DOHH2 (cell line): ENCODE measurements at regions not wholly inside any gene's neighbourhood (a gene's known extent, or its start where the extent isn't known, plus 50 kb on each side); places are given as distances from the start of the nearest gene placed in this dataset.
"Not testable (repeated sequence)": the region's sequence is repeated elsewhere in the genome, so short reads cannot be mapped to it uniquely, and the experiment has no call there.

Experiments used
- H3F3A ChIP-seq: fragments of 200-600 bp; sonication (generic), shearing (Covaris generic); 2 replicates; pipeline ENCODE4 v1.6.0; 2016; ENCODE audit warnings: antibody characterized with exemption, mild to moderate bottlenecking; ENCODE audit not compliant: control insufficient read depth, insufficient read depth
- H3K27ac ChIP-seq: fragments of 200-600 bp; sonication (generic); 2 replicates; pipeline ENCODE4 v1.5.1; 2014; ENCODE audit warnings: low read depth, mild to moderate bottlenecking, low read length, moderate library complexity
- H3K27me3 ChIP-seq: fragments of 200-600 bp; sonication (generic); 2 replicates; pipeline ENCODE4 v1.6.1; 2014; ENCODE audit warnings: mild to moderate bottlenecking, low read length, mixed read lengths; ENCODE audit not compliant: control insufficient read depth
- H3K36me3 ChIP-seq: fragments of 200-600 bp; sonication (generic); 2 replicates; pipeline ENCODE4 v1.6.1; 2014; ENCODE audit warnings: mild to moderate bottlenecking, low read length, moderate library complexity, mixed read lengths; ENCODE audit not compliant: control insufficient read depth
- H3K4me1 ChIP-seq: fragments of 200-600 bp; sonication (generic); 2 replicates; pipeline ENCODE4 v1.6.1; 2014; ENCODE audit warnings: mild to moderate bottlenecking, low read length, mixed read lengths; ENCODE audit not compliant: control insufficient read depth
- H3K4me2 ChIP-seq: fragments of 200-600 bp; sonication (generic); 2 replicates; pipeline ENCODE4 v1.6.0; 2014; ENCODE audit warnings: mild to moderate bottlenecking, low read length, moderate library complexity
- H3K4me3 ChIP-seq: fragments of 200-600 bp; sonication (generic); 2 replicates; pipeline ENCODE4 v1.5.1; 2014; ENCODE audit warnings: mild to moderate bottlenecking, low read length, mixed read lengths
- H3K79me2 ChIP-seq: fragments of 200-600 bp; sonication (generic); 2 replicates; pipeline ENCODE4 v1.6.1; 2014; ENCODE audit warnings: mild to moderate bottlenecking, low read length, mixed read lengths; ENCODE audit not compliant: control insufficient read depth
- H3K9me2 ChIP-seq: fragments of 200-600 bp; sonication (generic); replicated peaks from 2 replicates; pipeline ENCODE4 v1.6.1; 2014; ENCODE audit warnings: mild to moderate bottlenecking, low read length, mixed read lengths; ENCODE audit not compliant: control insufficient read depth
- H3K9me3 ChIP-seq: fragments of 200-600 bp; sonication (generic); 2 replicates; pipeline ENCODE4 v1.6.1; 2014; ENCODE audit warnings: antibody characterized with exemption, low read length, mixed read lengths; ENCODE audit not compliant: control insufficient read depth, insufficient read depth
- H4K20me1 ChIP-seq: fragments of 200-600 bp; sonication (generic); 2 replicates; pipeline ENCODE4 v1.6.0; 2014; ENCODE audit warnings: low read depth, mild to moderate bottlenecking, antibody characterized with exemption, low read length, moderate library complexity; ENCODE audit not compliant: control insufficient read depth, insufficient read depth
- EZH2phosphoT487 ChIP-seq: fragments of 200-600 bp; sonication (generic); IDR thresholded peaks from 2 replicates; pipeline ENCODE4 v1.6.1; 2017; ENCODE audit warnings: borderline replicate concordance, mild to moderate bottlenecking, antibody characterized with exemption, low read length, moderate library complexity, mixed read lengths
- TF ChIP-seq, protein P1 (sequence below): fragments of 200-600 bp; sonication (generic); IDR thresholded peaks from one replicate; pipeline ENCODE4 v1.5.1; 2014; ENCODE audit warnings: antibody characterized with exemption, mild to moderate bottlenecking, low read depth, low read length; ENCODE audit not compliant: poor library complexity, severe bottlenecking

DNA sequence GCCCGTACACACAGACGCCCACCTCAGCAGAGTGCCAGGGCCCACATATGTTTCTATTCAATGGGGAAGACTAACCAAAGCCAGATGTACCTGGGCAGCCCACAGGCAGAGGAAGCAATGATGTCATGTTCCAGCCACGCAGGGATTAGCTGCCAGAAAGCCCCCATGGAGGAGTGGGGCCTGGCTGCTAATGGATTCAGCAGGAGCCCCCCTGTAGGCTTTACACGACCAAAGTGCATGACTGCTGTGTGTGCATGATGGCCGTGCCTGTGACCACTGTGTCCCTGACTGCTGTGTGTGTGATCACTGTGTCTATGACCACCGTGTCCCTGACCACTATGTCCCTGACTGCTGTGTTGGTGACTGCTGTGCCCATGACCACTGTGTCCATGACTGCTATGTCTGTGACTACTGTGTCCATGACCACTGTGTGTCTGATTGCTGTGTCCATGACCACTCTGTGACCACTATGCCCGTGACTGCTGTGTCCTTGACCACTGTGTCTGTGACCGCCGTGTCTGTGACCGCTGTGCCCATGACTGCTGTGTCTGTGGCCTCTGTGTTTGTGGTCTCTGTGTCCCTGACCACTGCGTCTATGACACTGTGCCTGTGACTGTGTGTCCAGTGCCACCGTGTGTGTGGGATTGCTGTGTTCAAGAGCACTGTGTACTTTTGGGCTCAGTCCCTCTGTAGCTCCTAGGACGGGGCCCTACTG is 409.3 kb downstream of the RPS24 start:
- Histone ChIP-seq H3K27me3 (peaks cover 4% of the 10 kb centered on the region; the same call in 1 of the 2 replicates), H3F3A (no peaks in the 10 kb centered on the region), H3K9me2 (no peaks in the 10 kb centered on the region), H4K20me1 (no peaks in the 10 kb centered on the region), H3K4me2 (no peak overlapping the region), H3K27ac (no peak overlapping the region), H3K9me3 (no peaks in the 10 kb centered on the region), H3K36me3 (no peaks in the 10 kb centered on the region), H3K4me1 (no peaks in the 10 kb centered on the region), H3K4me3 (no peak overlapping the region), H3K79me2 (no peaks in the 10 kb centered on the region)
- TF ChIP-seq EZH2phosphoT487: no peak
- TF ChIP-seq, protein P1, sequence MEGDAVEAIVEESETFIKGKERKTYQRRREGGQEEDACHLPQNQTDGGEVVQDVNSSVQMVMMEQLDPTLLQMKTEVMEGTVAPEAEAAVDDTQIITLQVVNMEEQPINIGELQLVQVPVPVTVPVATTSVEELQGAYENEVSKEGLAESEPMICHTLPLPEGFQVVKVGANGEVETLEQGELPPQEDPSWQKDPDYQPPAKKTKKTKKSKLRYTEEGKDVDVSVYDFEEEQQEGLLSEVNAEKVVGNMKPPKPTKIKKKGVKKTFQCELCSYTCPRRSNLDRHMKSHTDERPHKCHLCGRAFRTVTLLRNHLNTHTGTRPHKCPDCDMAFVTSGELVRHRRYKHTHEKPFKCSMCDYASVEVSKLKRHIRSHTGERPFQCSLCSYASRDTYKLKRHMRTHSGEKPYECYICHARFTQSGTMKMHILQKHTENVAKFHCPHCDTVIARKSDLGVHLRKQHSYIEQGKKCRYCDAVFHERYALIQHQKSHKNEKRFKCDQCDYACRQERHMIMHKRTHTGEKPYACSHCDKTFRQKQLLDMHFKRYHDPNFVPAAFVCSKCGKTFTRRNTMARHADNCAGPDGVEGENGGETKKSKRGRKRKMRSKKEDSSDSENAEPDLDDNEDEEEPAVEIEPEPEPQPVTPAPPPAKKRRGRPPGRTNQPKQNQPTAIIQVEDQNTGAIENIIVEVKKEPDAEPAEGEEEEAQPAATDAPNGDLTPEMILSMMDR: no peak

DNA sequence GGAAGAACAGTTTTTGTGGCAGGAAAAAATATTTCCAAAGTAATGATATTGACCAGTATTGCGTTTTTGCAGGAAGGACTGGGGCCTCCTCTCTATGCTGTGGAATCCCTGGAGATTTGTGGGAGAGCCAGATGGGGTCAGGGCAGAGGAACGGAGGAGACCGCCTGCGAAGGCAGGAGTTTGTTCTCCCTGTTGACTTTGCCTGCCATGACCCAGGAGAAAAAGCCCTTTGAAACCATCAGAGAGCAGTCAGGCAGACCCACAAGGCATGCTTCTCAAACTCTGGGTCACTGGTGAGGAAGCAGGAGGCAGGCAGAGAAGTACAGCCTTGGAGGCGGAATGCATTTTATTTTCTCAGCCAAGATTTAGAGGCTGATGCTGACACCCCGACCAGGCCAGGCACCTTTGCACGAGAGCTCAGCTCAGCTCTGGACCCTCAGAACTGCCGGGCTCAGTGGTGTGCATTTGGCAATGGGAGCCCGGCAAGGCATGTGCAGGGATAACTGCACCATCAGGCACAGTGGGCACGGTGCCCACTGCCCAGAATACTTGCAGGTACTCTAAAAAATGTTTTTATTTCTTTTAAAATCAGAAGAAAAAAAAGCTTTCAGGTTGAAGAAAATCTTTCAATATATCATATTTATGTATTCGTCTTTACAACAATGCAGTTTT is 410.4 kb downstream of the RPS24 start:
- Histone ChIP-seq H4K20me1 (no peaks in the 10 kb centered on the region), H3F3A (no peaks in the 10 kb centered on the region), H3K27me3 (peaks cover 5% of the 10 kb centered on the region; the same call in 1 of the 2 replicates), H3K4me3 (no peak overlapping the region), H3K9me3 (peaks cover 2% of the 10 kb centered on the region; the same call in 1 of the 2 replicates), H3K4me2 (no peak overlapping the region), H3K79me2 (no peaks in the 10 kb centered on the region), H3K36me3 (no peaks in the 10 kb centered on the region), H3K4me1 (no peaks in the 10 kb centered on the region), H3K27ac (no peak overlapping the region), H3K9me2 (no peaks in the 10 kb centered on the region)
- TF ChIP-seq EZH2phosphoT487: no peak
- TF ChIP-seq, protein P1: no peak

DNA sequence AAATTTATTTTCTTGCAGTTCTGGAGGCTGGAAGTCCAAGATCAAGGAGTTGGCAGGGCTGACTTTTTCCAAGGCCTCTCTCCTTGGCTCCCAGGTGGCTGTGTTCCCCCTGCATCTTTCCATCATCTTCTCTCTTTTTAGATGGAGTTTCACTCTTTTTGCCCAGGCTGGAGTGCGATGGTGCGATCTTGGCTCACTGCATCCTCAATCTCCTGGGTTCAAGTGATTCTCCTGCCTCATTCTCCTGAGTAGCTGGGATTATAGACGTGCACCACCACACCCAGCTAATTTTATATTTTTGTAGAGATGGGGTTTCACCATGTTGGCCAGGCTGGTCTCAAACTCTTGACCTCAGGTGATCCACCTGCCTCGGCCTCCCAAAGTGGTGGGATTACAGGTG is 411.1 kb downstream of the RPS24 start:
- not testable (repeated sequence) for H3F3A ChIP-seq, H4K20me1 ChIP-seq, H3K79me2 ChIP-seq, H3K36me3 ChIP-seq, H3K4me1 ChIP-seq, H3K9me2 ChIP-seq, H3K27me3 ChIP-seq, H3K9me3 ChIP-seq, H3K27ac ChIP-seq, H3K4me2 ChIP-seq, H3K4me3 ChIP-seq

DNA sequence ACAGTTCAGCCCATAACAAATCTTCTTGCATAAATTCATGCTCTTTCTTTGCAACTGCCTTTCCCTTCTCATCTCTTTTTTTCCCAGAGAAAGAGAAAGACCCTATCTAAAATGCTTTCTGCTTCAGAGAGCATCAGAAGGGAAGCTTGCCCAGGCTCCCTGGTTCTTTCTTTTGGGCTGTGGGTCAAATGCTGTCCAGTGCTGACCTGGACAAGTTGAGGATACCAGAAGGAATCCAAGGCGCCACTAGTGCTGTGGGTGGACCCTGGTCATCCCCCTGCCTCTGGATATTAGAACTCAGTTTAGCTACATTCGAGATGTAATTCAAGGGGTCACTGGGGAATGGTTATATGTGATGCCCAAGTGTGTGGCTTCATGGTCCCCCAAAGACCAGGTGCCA is 411.6 kb downstream of the RPS24 start:
- H4K20me1 ChIP-seq: no peaks in the 10 kb centered on the region
- H3K27ac ChIP-seq: no peak overlapping the region
- peaks cover 3% of the 10 kb centered on the region; the same call in 1 of the 2 replicates for H3K9me3 ChIP-seq
- H3K9me2 ChIP-seq: no peaks in the 10 kb centered on the region
- TF ChIP-seq EZH2phosphoT487: no peak
- TF ChIP-seq, protein P1: no peak
- no peak overlapping the region for H3K4me2 ChIP-seq
- no peaks in the 10 kb centered on the region for H3F3A ChIP-seq
- H3K79me2 ChIP-seq: no peaks in the 10 kb centered on the region
- H3K36me3 ChIP-seq: no peaks in the 10 kb centered on the region
- no peak overlapping the region for H3K4me3 ChIP-seq
- H3K4me1 ChIP-seq: no peaks in the 10 kb centered on the region
- H3K27me3 ChIP-seq: peaks cover 5% of the 10 kb centered on the region; the same call in 1 of the 2 replicates
